ENCODE measurements at regions not wholly inside any gene's neighbourhood (a gene's known extent, or its start where the extent isn't known, plus 50 kb on each side); places are given as distances from the start of the nearest gene placed in this dataset.
A peak's percentile ranks its signal among the peaks of the same experiment; 100 is the strongest.

DNA sequence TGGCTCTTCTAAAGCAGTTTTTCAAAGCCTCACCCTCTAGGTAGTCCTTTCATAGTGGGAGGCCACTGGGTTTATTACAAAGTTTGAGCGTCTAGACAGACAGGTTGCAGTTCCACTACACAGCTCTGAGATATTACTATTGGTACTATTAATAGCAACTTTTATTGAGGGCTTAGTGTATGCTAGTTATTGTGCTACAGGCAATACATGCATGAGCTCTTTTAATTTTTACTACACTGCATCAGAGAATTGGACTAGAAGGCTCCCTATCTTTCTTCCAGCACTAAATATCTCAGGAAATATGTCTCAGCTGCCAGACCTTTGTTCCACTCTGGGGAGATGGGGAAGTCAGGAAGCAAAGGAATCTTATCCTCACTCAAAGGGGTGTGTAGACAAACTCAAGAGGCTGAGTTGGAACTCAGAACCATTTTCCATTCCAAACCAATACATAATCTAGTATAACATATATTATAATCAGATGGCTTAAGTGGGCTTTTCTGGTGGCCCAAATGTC is 161.8 kb upstream of the SLC38A2 start:
- H3K4me1 ChIP-seq (ENCODE audit: insufficient read depth): no peaks in the 10 kb centered on the region
- no peak overlapping the region for H3K27ac ChIP-seq (ENCODE audit: low read depth)

DNA sequence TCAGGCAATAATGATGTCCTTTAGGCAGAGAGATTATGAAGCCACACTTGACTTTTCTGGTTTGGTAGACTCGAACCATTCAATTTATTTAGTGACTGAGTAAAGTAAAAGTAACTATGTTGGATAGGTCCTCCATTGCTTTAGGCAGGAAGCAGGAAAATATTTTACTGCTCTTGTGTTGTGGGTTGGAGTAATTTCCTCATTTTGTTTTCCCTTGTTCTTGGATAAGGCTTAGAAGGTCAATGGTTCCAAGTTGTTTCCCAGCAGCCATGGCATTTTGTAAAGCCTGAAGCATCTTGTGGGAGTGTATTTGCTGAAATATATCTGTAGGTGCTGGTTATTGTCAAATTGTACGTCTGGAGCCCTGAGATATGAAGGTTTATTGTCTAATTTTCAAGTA is 161.2 kb upstream of the SLC38A2 start:
- no peak overlapping the region for H3K4me3 ChIP-seq (ENCODE audit: low read depth, low read length)
- WGBS: 66% methylated on average over 2 of the region's 2 CpGs
- no peaks in the 10 kb centered on the region for H3K36me3 ChIP-seq (ENCODE audit: insufficient read depth)
- no peak overlapping the region for H3K27ac ChIP-seq (ENCODE audit: low read depth)
- DNase-seq (ENCODE audit: extremely low spot score): no peak
- H3K4me1 ChIP-seq (ENCODE audit: insufficient read depth): no peaks in the 10 kb centered on the region

More for the DNA sequence above, 161.8 kb upstream of the SLC38A2 start:
- Histone ChIP-seq H3K36me3 (ENCODE audit: insufficient read depth) (no peaks in the 10 kb centered on the region), H3K4me3 (ENCODE audit: low read depth, low read length) (no peak overlapping the region)
- DNase-seq (ENCODE audit: extremely low spot score): no peak
- 34% methylated on average over 1 of the region's 1 CpG for WGBS

DNA sequence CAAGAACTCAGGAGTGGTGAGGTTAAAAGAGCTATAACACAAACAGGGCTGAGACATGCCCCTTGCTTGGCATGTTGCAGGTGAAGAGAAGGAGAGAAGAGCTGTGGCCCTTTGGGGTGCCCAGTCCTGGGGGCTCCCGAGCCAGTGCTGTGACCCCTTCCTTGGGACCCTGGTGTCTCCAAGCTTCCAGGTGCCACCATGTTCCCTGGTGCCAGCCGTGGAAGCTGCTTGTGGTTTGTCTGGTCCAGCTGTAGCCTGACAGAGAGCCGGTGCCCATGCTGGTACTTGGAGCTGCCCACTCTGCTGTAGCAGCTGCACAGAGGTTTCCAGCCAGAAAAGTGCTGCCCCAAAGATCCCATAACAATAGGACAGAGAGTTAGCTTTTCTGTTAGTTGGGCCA is 159.2 kb upstream of the SLC38A2 start:
- WGBS: 97% methylated on average over 3 of the region's 3 CpGs
- no peak for DNase-seq (ENCODE audit: extremely low spot score)
- Histone ChIP-seq H3K4me3 (ENCODE audit: low read depth, low read length) (no peak overlapping the region), H3K4me1 (ENCODE audit: insufficient read depth) (no peaks in the 10 kb centered on the region), H3K36me3 (ENCODE audit: insufficient read depth) (no peaks in the 10 kb centered on the region), H3K27ac (ENCODE audit: low read depth) (no peak overlapping the region)

DNA sequence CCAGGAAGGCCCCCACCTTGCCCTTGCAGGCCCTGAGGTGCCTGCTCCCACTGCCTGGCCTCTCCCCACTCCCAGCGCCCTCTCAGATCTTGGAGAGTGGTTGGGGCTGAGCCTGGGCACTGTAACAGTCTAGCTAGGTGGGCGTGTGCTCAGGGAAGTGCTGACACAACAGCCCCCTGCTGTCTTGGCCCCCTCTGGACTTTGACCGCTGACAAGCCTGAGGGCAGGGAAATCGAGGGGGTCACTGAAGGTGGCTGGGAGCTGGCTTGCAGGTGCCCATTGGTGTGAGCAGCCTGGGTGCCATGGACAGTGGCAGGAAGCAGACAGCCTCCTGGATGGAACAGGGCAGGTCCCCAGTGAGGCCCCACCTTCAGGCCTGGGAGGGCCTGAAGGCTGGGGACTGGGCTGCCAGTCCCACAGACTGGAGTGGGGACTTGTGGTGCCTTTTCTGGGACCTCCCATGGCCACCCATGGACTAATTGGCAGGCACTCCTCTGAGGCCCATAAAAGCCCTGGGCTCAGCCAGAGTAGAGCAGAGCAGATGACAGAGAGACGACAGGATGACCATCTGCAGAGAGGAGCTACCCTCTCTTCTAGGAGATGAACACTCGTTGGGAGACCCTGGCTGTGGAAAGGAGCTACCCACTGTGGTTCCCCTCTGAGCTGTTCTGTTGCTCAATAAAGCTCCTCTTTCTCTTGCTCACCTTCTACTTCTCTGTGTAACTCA is 158.6 kb upstream of the SLC38A2 start:
- WGBS: 94% methylated on average over 6 of the region's 6 CpGs
- Histone ChIP-seq H3K36me3 (ENCODE audit: insufficient read depth) (no peaks in the 10 kb centered on the region), H3K4me3 (ENCODE audit: low read depth, low read length) (no peak overlapping the region), H3K4me1 (ENCODE audit: insufficient read depth) (no peaks in the 10 kb centered on the region), H3K27ac (ENCODE audit: low read depth) (no peak overlapping the region)
- no peak for DNase-seq (ENCODE audit: extremely low spot score)

DNA sequence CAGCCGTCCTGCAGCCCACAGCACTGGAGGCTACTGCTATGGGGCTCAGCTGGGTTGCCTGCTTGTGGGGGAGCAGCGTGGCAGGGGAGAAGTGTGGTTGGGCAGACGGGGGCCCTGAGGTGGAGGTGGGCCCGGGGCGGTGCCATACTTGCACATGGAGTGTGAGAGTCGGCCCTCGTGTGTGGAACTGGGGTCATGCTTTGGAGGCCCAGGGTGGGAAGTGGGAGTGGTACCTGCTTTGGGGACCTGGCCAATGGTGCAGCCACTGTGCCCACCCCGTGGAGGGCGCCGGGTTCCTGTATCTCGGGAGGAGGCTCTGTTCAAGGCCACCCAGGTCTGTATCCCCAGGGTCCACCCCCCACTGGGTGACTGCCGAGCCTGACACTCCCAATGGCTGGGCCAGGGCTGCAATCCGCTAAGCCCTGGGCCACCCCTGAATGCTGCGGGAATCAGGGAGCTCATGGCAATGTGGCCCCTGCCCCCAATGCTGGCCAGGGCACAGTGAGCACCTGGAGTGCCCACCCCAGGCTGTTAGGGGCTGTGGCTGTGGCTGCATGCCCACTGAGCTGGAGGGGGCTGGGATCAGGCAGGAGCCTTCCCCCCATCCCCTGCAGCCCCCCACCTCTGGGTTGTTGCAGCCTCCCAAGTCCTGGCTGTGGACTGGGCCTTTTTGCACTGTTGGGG is 157.9 kb upstream of the SLC38A2 start:
- no peak for DNase-seq (ENCODE audit: extremely low spot score)
- no peak overlapping the region for H3K4me3 ChIP-seq (ENCODE audit: low read depth, low read length)
- no peaks in the 10 kb centered on the region for H3K36me3 ChIP-seq (ENCODE audit: insufficient read depth)
- 95% methylated on average over 14 of the region's 14 CpGs for WGBS
- H3K27ac ChIP-seq (ENCODE audit: low read depth): no peak overlapping the region
- no peaks in the 10 kb centered on the region for H3K4me1 ChIP-seq (ENCODE audit: insufficient read depth)

DNA sequence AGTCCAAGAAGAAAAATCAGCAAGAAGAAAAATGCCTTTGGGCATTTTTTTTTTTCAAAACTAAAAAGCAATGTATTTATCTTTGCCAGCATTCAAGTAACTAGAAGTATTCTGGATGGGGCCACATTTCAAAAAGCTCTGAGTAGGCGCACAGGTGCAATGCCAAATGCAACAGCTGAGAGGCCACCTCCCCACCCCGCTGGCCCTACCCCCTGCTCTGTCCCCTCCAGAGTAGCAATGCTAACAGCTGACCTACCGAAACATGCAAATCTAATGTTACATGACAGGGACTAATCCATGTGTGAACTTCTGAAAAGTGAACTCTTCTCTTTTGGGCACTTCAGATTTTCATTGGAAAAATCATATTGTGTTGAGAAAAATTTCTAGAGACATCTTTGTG is 153.7 kb upstream of the SLC38A2 start:
- H3K36me3 ChIP-seq (ENCODE audit: insufficient read depth): no peaks in the 10 kb centered on the region
- peaks cover 2% of the 10 kb centered on the region for H3K4me1 ChIP-seq (ENCODE audit: insufficient read depth)
- WGBS: 88% methylated on average over 3 of the region's 3 CpGs
- H3K4me3 ChIP-seq (ENCODE audit: low read depth, low read length): no peak overlapping the region
- no peak overlapping the region for H3K27ac ChIP-seq (ENCODE audit: low read depth)
- no peak for DNase-seq (ENCODE audit: extremely low spot score)

DNA sequence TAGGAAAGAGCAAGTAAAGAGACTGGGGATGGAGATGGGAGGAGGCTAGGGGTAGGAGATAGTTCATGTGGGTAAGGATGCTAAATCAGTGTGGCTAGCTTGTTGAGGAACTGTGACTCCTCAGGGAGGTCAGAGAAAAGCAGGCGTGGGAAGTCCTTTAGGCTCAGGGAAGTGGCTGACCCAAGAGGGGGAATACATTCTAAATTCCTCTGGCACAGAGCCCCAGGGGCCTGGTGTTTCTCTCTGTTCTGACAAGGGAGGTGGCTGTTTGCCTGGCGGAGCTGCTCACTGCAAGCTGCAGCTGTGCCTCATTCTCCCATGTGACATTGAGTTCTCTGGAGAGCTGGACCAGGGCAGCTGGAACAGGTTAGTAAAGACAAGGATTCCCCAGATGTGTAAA is 152.2 kb upstream of the SLC38A2 start:
- Histone ChIP-seq H3K27ac (ENCODE audit: low read depth) (no peak overlapping the region), H3K4me3 (ENCODE audit: low read depth, low read length) (no peak overlapping the region), H3K36me3 (ENCODE audit: insufficient read depth) (no peaks in the 10 kb centered on the region), H3K4me1 (ENCODE audit: insufficient read depth) (peaks cover 2% of the 10 kb centered on the region)
- WGBS: 19% methylated on average over 2 of the region's 2 CpGs
- peak; percentile 66 for DNase-seq (ENCODE audit: extremely low spot score)

DNA sequence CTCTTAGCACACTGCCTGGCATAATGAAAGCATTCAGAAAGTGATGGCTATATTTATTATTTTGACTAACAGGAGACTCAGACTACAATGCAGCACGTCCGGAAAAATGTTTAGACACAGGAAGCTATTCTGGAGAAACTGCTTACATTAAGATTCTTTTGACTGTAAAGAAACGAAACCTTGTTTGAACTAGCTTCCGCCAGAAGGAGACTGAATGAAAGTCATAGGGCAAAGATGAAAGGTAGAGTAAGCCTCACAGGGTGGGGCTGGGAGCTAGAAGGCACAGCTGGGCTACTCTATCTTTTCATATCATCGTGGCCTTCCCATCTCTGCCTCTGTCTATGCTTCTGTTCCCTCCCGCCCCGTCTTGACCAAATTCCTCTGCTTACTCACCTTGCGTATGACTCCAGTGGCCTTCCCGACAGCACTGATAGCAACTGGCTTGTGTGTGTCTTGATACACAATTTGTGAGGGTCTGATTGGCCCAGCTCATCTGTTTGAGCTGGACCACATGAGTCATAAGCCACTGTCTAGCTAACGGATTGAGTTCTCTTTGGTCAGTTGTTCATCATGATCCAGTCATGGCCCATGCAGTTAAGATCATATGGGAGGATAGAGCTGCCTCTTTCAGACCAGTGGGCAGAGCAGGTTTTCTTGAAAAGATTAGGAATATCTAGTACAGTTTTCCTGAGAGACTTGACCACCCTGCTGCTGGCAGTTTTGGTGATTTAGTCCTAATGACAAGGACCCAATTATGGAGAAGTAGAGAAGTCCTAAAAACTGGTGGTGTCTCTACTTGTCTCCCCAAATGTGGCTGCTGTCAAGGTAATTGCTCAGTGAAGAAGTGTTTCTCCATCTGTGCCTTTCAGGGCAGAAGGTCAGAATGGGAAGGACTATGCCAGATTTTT is 151.5 kb upstream of the SLC38A2 start:
- DNase-seq (ENCODE audit: extremely low spot score): no peak
- WGBS: 59% methylated on average over 10 of the region's 10 CpGs
- Histone ChIP-seq H3K4me3 (ENCODE audit: low read depth, low read length) (no peak overlapping the region), H3K27ac (ENCODE audit: low read depth) (peak overlapping the region; percentile 28), H3K36me3 (ENCODE audit: insufficient read depth) (no peaks in the 10 kb centered on the region), H3K4me1 (ENCODE audit: insufficient read depth) (peaks cover 2% of the 10 kb centered on the region)

DNA sequence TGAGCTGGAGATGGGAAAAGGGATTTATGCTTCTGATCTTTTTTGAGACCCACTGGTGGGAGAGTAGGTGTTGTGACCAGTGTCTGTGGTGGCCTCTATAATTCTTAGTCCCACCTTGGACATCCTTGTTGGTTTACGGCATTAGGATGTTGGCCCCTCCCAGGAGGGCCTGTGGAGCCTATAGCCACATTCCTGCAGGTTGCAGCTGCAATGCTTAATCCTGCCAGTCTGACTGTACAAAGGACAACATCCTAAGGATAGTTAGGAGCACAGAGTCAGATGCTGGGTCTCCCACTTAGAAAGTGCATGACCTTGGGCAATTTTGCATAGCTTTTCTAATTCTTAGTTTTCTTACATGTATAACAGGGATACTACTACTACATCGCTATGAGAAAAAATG is 150.9 kb upstream of the SLC38A2 start:
- Histone ChIP-seq H3K4me1 (ENCODE audit: insufficient read depth) (peaks cover 2% of the 10 kb centered on the region), H3K36me3 (ENCODE audit: insufficient read depth) (no peaks in the 10 kb centered on the region), H3K4me3 (ENCODE audit: low read depth, low read length) (no peak overlapping the region), H3K27ac (ENCODE audit: low read depth) (no peak overlapping the region)
- WGBS: 78% methylated on average over 2 of the region's 2 CpGs
- DNase-seq (ENCODE audit: extremely low spot score): no peak

DNA sequence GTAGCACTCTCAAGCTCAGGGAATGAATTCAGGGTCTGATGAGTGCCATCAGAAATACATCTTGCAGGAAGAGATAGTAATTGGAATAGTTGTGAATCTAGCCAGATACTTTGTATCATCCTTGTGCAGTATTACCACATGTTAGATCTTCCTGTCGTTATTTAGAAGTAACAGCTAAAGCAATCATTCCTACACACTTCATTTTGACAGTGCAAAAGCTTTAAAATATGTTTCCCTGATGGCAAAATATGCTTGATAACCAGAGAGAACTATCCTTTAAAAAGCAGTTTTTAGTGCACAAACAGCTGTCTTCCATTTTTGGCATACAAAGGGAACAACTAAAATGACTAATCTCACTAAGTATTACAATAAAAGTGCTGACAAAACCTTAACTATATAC is 149.5 kb upstream of the SLC38A2 start:
- no peak for DNase-seq (ENCODE audit: extremely low spot score)
- no peaks in the 10 kb centered on the region for H3K36me3 ChIP-seq (ENCODE audit: insufficient read depth)
- no peak overlapping the region for H3K4me3 ChIP-seq (ENCODE audit: low read depth, low read length)
- WGBS: 16% methylated on average over 1 of the region's 1 CpG
- peaks cover 2% of the 10 kb centered on the region for H3K4me1 ChIP-seq (ENCODE audit: insufficient read depth)
- no peak overlapping the region for H3K27ac ChIP-seq (ENCODE audit: low read depth)

DNA sequence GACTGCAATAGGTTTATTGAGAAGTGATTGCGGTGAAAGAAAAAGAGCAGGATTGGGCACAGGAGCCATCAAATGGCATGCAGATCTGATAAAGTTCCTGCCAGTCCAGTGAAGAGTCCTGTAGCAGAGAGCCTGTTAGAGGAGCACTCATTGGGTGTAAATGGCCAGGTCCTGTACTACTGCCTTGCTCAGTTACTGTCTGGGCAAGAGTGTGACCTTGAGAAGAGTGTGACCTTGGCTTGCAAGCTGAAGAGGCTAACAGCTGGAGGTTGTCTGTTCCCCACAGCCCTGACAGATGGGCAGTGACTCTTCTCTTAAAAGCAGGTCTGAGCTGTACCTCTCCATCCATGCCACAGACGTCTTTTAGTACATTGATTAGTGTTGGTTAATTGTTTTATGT is 148.6 kb upstream of the SLC38A2 start:
- WGBS: 90% methylated on average over 2 of the region's 2 CpGs
- Histone ChIP-seq H3K27ac (ENCODE audit: low read depth) (no peak overlapping the region), H3K4me3 (ENCODE audit: low read depth, low read length) (no peak overlapping the region), H3K4me1 (ENCODE audit: insufficient read depth) (peaks cover 2% of the 10 kb centered on the region), H3K36me3 (ENCODE audit: insufficient read depth) (no peaks in the 10 kb centered on the region)
- no peak for DNase-seq (ENCODE audit: extremely low spot score)

DNA sequence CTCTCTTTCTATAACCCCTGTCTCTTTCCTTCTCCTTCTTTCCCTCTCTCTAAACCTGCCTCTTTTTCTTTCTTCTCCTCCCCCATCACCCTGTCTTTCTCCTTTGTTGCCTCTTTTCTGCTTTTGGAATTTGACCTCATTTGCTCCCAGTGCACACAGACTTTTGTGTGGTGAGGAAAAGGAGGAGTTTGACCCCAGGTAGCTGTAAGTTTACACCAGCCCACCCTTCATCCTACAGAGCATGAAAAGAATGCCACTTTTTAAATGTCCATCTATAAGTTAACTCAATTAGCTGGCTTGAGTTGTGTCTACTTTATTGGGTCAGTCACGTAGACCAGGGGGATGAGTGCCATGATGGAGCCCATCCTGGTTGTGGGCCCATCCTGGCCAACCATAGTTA is 146.8 kb upstream of the SLC38A2 start:
- Histone ChIP-seq H3K4me1 (ENCODE audit: insufficient read depth) (peaks cover 2% of the 10 kb centered on the region), H3K27ac (ENCODE audit: low read depth) (peak overlapping the region; percentile 55), H3K4me3 (ENCODE audit: low read depth, low read length) (no peak overlapping the region), H3K36me3 (ENCODE audit: insufficient read depth) (no peaks in the 10 kb centered on the region)
- WGBS: 97% methylated on average over 1 of the region's 1 CpG
- DNase-seq (ENCODE audit: extremely low spot score): no peak

DNA sequence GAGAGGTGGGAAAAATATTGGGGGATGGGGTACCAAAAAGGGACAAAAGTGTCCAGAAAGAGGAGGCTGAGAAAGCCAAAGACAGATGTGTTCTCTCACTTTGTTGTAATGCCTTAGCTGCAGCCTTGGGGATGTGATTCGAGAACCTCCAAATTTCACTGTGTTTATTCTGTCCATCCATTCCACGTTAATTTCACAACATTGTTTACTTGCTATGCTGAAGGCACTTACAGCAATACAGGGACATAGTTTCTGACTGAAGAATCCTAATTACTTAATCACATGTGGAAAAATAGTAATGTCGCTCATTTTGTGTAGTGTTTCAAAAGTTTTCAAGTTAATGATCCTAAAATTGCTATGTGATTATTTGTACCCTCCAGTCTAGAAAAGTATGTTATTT is 146.2 kb upstream of the SLC38A2 start:
- no peaks in the 10 kb centered on the region for H3K36me3 ChIP-seq (ENCODE audit: insufficient read depth)
- H3K27ac ChIP-seq (ENCODE audit: low read depth): no peak overlapping the region
- no peak for DNase-seq (ENCODE audit: extremely low spot score)
- no peaks in the 10 kb centered on the region for H3K4me1 ChIP-seq (ENCODE audit: insufficient read depth)
- 65% methylated on average over 3 of the region's 3 CpGs for WGBS
- H3K4me3 ChIP-seq (ENCODE audit: low read depth, low read length): no peak overlapping the region
